ENCODE measurements at regions not wholly inside any gene's neighbourhood (a gene's known extent, or its start where the extent isn't known, plus 50 kb on each side); places are given as distances from the start of the nearest gene placed in this dataset.
"Not testable (repeated sequence)": the region's sequence is repeated elsewhere in the genome, so short reads cannot be mapped to it uniquely, and the experiment has no call there.

GRCh38 chr5:106430733-106431132 lies 1240.0 kb downstream of the EFNA5 start:
- H3K27me3 ChIP-seq (ENCODE audit: control insufficient read depth, extremely low read depth, insufficient read depth, low read length); H3K27ac ChIP-seq (ENCODE audit: control insufficient read depth, insufficient read depth, low read length); FAIRE-seq; H3K9ac ChIP-seq (ENCODE audit: control insufficient read depth, extremely low read depth, insufficient read depth, low read length); H2AFZ ChIP-seq (ENCODE audit: control insufficient read depth, low read length); H4K20me1 ChIP-seq (ENCODE audit: control insufficient read depth, extremely low read depth, insufficient read depth, low read length); H3K9me3 ChIP-seq (ENCODE audit: control insufficient read depth, low read depth, low read length); DNase-seq (ENCODE audit: low read depth, low spot score); H3K4me2 ChIP-seq (ENCODE audit: control insufficient read depth, extremely low read depth, insufficient read depth, low read depth, low read length); H3K36me3 ChIP-seq (ENCODE audit: control insufficient read depth in 2 of 2, extremely low read depth in 1 of 2, insufficient read depth in 2 of 2, low read length in 2 of 2); H3K9me1 ChIP-seq (ENCODE audit: control insufficient read depth, extremely low read depth, insufficient read depth, low read length); dilution Hi-C loops (cut with MboI; ENCODE audit: extremely low pct_ligation_motif_present, low sequenced_read_pairs); H3K79me2 ChIP-seq (ENCODE audit: control insufficient read depth, insufficient read depth, low read length); H3K4me3 ChIP-seq (ENCODE audit: control insufficient read depth in 2 of 3, extremely low read depth in 1 of 3, insufficient read depth in 2 of 3, low read depth in 1 of 3, low read length in 3 of 3); H3K4me1 ChIP-seq (ENCODE audit: control insufficient read depth, extremely low read depth, insufficient read depth, low read length): not testable (repeated sequence)

DNA sequence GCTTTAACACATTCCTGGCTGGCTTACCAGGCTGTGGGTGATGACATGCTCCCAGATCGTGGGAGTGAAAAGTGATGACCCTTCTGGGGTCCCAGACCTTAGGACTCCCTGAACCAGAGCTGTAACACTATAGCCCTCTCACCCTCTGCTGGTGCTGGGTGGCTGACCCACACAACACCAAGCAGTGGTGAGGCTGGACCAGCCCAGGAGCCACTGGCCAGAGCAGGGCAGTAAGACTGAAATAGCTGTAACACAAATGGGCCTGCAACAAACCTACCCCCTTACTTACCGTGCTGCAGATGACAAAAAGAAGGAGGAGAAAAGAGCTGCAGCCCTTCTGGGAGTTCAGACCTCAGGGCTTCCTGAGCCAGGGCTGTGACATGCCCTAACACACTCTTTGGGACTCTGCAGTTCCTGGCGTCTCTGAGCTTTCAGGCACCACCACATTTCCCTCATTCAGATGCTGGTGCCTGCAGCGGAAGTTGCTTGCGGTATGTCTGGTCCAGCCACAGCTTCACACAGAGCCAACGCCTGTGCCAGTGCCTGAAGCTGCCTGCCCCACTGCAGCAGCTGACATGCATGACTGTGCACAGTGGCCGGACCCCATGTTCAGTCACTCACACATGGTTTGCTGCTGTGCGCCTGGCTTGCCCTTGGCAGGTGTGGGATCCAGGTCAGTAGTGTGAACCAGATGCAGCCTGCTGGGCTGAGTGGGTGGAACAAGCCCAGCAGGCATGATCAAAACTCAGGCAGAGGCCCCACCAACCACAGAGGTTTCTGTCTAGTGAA lies 1247.4 kb downstream of the EFNA5 start:
- H3K4me2 ChIP-seq (ENCODE audit: control insufficient read depth, extremely low read depth, insufficient read depth, low read depth, low read length), result no peak overlapping the region
- dilution Hi-C loops (cut with MboI; ENCODE audit: extremely low pct_ligation_motif_present, low sequenced_read_pairs), result no loop called here

More for the DNA sequence above, 1247.4 kb downstream of the EFNA5 start:
- H3K9me1 ChIP-seq (ENCODE audit: control insufficient read depth, extremely low read depth, insufficient read depth, low read length), result no peaks in the 10 kb centered on the region
- H3K27ac ChIP-seq (ENCODE audit: control insufficient read depth, insufficient read depth, low read length), result no peak overlapping the region
- DNase-seq (ENCODE audit: low read depth, low spot score) (no peak), FAIRE-seq (no peak)
- no peaks in the 10 kb centered on the region for H3K9me3 ChIP-seq (ENCODE audit: control insufficient read depth, low read depth, low read length)
- no peaks in the 10 kb centered on the region for H3K36me3 ChIP-seq (ENCODE audit: control insufficient read depth in 2 of 2, extremely low read depth in 1 of 2, insufficient read depth in 2 of 2, low read length in 2 of 2)
- H3K4me1 ChIP-seq (ENCODE audit: control insufficient read depth, extremely low read depth, insufficient read depth, low read length), result no peaks in the 10 kb centered on the region
- TF ChIP-seq, protein P1, sequence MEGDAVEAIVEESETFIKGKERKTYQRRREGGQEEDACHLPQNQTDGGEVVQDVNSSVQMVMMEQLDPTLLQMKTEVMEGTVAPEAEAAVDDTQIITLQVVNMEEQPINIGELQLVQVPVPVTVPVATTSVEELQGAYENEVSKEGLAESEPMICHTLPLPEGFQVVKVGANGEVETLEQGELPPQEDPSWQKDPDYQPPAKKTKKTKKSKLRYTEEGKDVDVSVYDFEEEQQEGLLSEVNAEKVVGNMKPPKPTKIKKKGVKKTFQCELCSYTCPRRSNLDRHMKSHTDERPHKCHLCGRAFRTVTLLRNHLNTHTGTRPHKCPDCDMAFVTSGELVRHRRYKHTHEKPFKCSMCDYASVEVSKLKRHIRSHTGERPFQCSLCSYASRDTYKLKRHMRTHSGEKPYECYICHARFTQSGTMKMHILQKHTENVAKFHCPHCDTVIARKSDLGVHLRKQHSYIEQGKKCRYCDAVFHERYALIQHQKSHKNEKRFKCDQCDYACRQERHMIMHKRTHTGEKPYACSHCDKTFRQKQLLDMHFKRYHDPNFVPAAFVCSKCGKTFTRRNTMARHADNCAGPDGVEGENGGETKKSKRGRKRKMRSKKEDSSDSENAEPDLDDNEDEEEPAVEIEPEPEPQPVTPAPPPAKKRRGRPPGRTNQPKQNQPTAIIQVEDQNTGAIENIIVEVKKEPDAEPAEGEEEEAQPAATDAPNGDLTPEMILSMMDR (optimal IDR thresholded peaks at IDR 0.05 in 1 of 3, IDR thresholded peaks at IDR 0.05 in 1 of 3, conservative IDR thresholded peaks at IDR 0.05 in 1 of 3; ENCODE audit: extremely low read depth in 1 of 3, insufficient read depth in 2 of 3, low read length in 3 of 3), result no peak
- TF ChIP-seq EZH2 (IDR thresholded peaks at IDR 0.05; ENCODE audit: low read length), result no peak
- H3K27me3 ChIP-seq (ENCODE audit: control insufficient read depth, extremely low read depth, insufficient read depth, low read length), result no peaks in the 10 kb centered on the region
- H4K20me1 ChIP-seq (ENCODE audit: control insufficient read depth, extremely low read depth, insufficient read depth, low read length), result no peaks in the 10 kb centered on the region
- H3K9ac ChIP-seq (ENCODE audit: control insufficient read depth, extremely low read depth, insufficient read depth, low read length), result no peak overlapping the region
- H3K4me3 ChIP-seq (ENCODE audit: control insufficient read depth in 2 of 3, extremely low read depth in 1 of 3, insufficient read depth in 2 of 3, low read depth in 1 of 3, low read length in 3 of 3), result no peak overlapping the region
- no peaks in the 10 kb centered on the region for H3K79me2 ChIP-seq (ENCODE audit: control insufficient read depth, insufficient read depth, low read length)
- no peak overlapping the region for H2AFZ ChIP-seq (ENCODE audit: control insufficient read depth, low read length)
